ENCODE measurements at regions not wholly inside any gene's neighbourhood (a gene's known extent, or its start where the extent isn't known, plus 50 kb on each side); places are given as distances from the start of the nearest gene placed in this dataset.

GRCh38 chr3:24850245-24850644 lies 355.6 kb upstream of the THRB start:
- DNase-seq = no peak
- Mint-ChIP-seq H3K27ac (no peak overlapping the region), H3K36me3 (no peaks in the 10 kb centered on the region), H3K9me3 (peaks cover 0 to 5% (median 2%) of the 10 kb centered on the region in 7 donors), H3K27me3 (ENCODE audit: low read depth in 3 of 3) (no peaks in the 10 kb centered on the region), H3K4me1 (no peaks in the 10 kb centered on the region), H3K4me3 (no peak overlapping the region)
- Histone ChIP-seq H4K20me1 (ENCODE audit: insufficient read depth, low read length) (no peaks in the 10 kb centered on the region), H3K4me2 (replicated peaks; ENCODE audit: extremely low read depth, low read length, poor library complexity, severe bottlenecking) (no peak overlapping the region), H3K79me2 (ENCODE audit: insufficient read depth, low read length) (no peaks in the 10 kb centered on the region), H3K9ac (ENCODE audit: insufficient read depth, low read length, poor library complexity, severe bottlenecking) (no peak overlapping the region), H3K9me3 (replicated peaks in 1 of 2; ENCODE audit: control insufficient read depth in 1 of 2, insufficient read depth in 1 of 2, low read length in 2 of 2) (no peaks in the 10 kb centered on the region), H3K36me3 (replicated peaks in 1 of 2; ENCODE audit: control insufficient read depth in 1 of 2, insufficient read depth in 2 of 2, low read length in 2 of 2) (no peaks in the 10 kb centered on the region), H3K4me3 (replicated peaks in 1 of 3; ENCODE audit: low read depth in 2 of 3, low read length in 3 of 3) (no peak overlapping the region), H3K4me1 (ENCODE audit: control insufficient read depth in 1 of 2, insufficient read depth in 2 of 2, low read length in 2 of 2) (no peaks in the 10 kb centered on the region), H3K27me3 (ENCODE audit: control insufficient read depth in 2 of 2, insufficient read depth in 2 of 2, low read length in 2 of 2) (no peaks in the 10 kb centered on the region), H2AFZ (ENCODE audit: insufficient read depth, low read depth, low read length, poor library complexity, severe bottlenecking) (no peak overlapping the region), H3K27ac (ENCODE audit: low read depth in 1 of 2, low read length in 2 of 2) (no peak overlapping the region)
- TF ChIP-seq, protein P1, sequence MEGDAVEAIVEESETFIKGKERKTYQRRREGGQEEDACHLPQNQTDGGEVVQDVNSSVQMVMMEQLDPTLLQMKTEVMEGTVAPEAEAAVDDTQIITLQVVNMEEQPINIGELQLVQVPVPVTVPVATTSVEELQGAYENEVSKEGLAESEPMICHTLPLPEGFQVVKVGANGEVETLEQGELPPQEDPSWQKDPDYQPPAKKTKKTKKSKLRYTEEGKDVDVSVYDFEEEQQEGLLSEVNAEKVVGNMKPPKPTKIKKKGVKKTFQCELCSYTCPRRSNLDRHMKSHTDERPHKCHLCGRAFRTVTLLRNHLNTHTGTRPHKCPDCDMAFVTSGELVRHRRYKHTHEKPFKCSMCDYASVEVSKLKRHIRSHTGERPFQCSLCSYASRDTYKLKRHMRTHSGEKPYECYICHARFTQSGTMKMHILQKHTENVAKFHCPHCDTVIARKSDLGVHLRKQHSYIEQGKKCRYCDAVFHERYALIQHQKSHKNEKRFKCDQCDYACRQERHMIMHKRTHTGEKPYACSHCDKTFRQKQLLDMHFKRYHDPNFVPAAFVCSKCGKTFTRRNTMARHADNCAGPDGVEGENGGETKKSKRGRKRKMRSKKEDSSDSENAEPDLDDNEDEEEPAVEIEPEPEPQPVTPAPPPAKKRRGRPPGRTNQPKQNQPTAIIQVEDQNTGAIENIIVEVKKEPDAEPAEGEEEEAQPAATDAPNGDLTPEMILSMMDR (IDR thresholded peaks at IDR 0.05) = no peak
- WGBS (ENCODE audit: insufficient coverage) = 0% methylated on average over 1 of the region's 2 CpGs
- intact Hi-C loops (cut with micrococcal nuclease) = no loop called here

- no peaks in the 10 kb centered on the region for H3K79me2 ChIP-seq (ENCODE audit: insufficient read depth, low read length)
- no peaks in the 10 kb centered on the region for H3K27me3 Mint-ChIP-seq (ENCODE audit: low read depth in 3 of 3)
- no peak overlapping the region for H3K27ac Mint-ChIP-seq
- no peaks in the 10 kb centered on the region for H3K27me3 ChIP-seq (ENCODE audit: control insufficient read depth in 2 of 2, insufficient read depth in 2 of 2, low read length in 2 of 2)
- WGBS (ENCODE audit: insufficient coverage) = 89% methylated on average over 2 of the region's 4 CpGs
- no peak overlapping the region for H3K27ac ChIP-seq (ENCODE audit: low read depth in 1 of 2, low read length in 2 of 2)
- no peak overlapping the region for H3K4me3 Mint-ChIP-seq
- no peaks in the 10 kb centered on the region for H3K36me3 Mint-ChIP-seq
- H3K9me3 ChIP-seq (replicated peaks in 1 of 2; ENCODE audit: control insufficient read depth in 1 of 2, insufficient read depth in 1 of 2, low read length in 2 of 2) = no peaks in the 10 kb centered on the region
- H3K4me1 ChIP-seq (ENCODE audit: control insufficient read depth in 1 of 2, insufficient read depth in 2 of 2, low read length in 2 of 2) = no peaks in the 10 kb centered on the region
- no peak for DNase-seq
- no peaks in the 10 kb centered on the region for H3K4me1 Mint-ChIP-seq
- intact Hi-C loops (cut with micrococcal nuclease) = no loop called here
- no peaks in the 10 kb centered on the region for H3K36me3 ChIP-seq (replicated peaks in 1 of 2; ENCODE audit: control insufficient read depth in 1 of 2, insufficient read depth in 2 of 2, low read length in 2 of 2)
- H4K20me1 ChIP-seq (ENCODE audit: insufficient read depth, low read length) = no peaks in the 10 kb centered on the region
- TF ChIP-seq, protein P1 (IDR thresholded peaks at IDR 0.05) = no peak
- H3K9ac ChIP-seq (ENCODE audit: insufficient read depth, low read length, poor library complexity, severe bottlenecking) = no peak overlapping the region
- peaks cover 0 to 3% (median 0%) of the 10 kb centered on the region in 7 donors for H3K9me3 Mint-ChIP-seq
- H3K4me3 ChIP-seq (replicated peaks in 1 of 3; ENCODE audit: low read depth in 2 of 3, low read length in 3 of 3) = no peak overlapping the region
- H2AFZ ChIP-seq (ENCODE audit: insufficient read depth, low read depth, low read length, poor library complexity, severe bottlenecking) = no peak overlapping the region
- no peak overlapping the region for H3K4me2 ChIP-seq (replicated peaks; ENCODE audit: extremely low read depth, low read length, poor library complexity, severe bottlenecking)
Measured at GRCh38 chr3:24853685-24854490, 359.2 kb upstream of the THRB start.

Data from CD14-positive monocyte (primary cell).